ENCODE measurements at regions not wholly inside any gene's neighbourhood (a gene's known extent, or its start where the extent isn't known, plus 50 kb on each side); places are given as distances from the start of the nearest gene placed in this dataset.

- no peak overlapping the region for H3K4me2 ChIP-seq (ENCODE audit: insufficient read depth, low read length, poor library complexity, severe bottlenecking)
- no peaks in the 10 kb centered on the region for H3K27me3 ChIP-seq (ENCODE audit: control insufficient read depth in 3 of 3, insufficient read depth in 3 of 3, low read depth in 1 of 3, low read length in 3 of 3)
- no peaks in the 10 kb centered on the region for H3K9me3 ChIP-seq (replicated peaks in 1 of 2; ENCODE audit: control insufficient read depth in 2 of 2, insufficient read depth in 1 of 2, low read depth in 1 of 2, low read length in 2 of 2)
- H3K4me3 ChIP-seq (ENCODE audit: low read length in 2 of 2): no peak overlapping the region
- no peak overlapping the region for H3K9ac ChIP-seq (ENCODE audit: low read depth, low read length, poor library complexity)
- no peak overlapping the region for H2BK5ac ChIP-seq (ENCODE audit: low read length)
- no peak overlapping the region for H2AK5ac ChIP-seq (ENCODE audit: low read depth, low read length)
- no peak overlapping the region for H2BK120ac ChIP-seq (ENCODE audit: low read depth, low read length)
- no peaks in the 10 kb centered on the region for H3K36me3 ChIP-seq (replicated peaks in 1 of 2; ENCODE audit: control insufficient read depth in 2 of 2, insufficient read depth in 2 of 2, low read length in 2 of 2)
- H2BK12ac ChIP-seq (ENCODE audit: low read length): no peak overlapping the region
- no peak overlapping the region for H3K4ac ChIP-seq (ENCODE audit: low read length)
- H3K23ac ChIP-seq (ENCODE audit: low read depth, low read length, poor library complexity): no peak overlapping the region
- H2BK15ac ChIP-seq (ENCODE audit: low read length): no peak overlapping the region
- WGBS, 2 donors (ENCODE audit: extremely low coverage in 2 of 2, insufficient read length in 2 of 2, insufficient replicate concordance in 1 of 2): no CpG with 5 or more reads among the region's 3 CpGs
- H4K91ac ChIP-seq (ENCODE audit: low read depth, low read length, poor library complexity): no peak overlapping the region
- no peaks in the 10 kb centered on the region for H3K79me1 ChIP-seq (ENCODE audit: low read depth, low read length)
- no peak overlapping the region for H2AFZ ChIP-seq (ENCODE audit: low read length)
- H3K14ac ChIP-seq (ENCODE audit: low read length): no peak overlapping the region
- no peak overlapping the region for H3K18ac ChIP-seq (ENCODE audit: low read length)
- DNase-seq (ENCODE audit: low spot score): no peak
- peaks cover 0 to 4% of the 10 kb centered on the region in 2 donors for H3K4me1 ChIP-seq (ENCODE audit: control insufficient read depth in 2 of 2, insufficient read depth in 1 of 2, low read depth in 1 of 2, low read length in 2 of 2)
- no peak overlapping the region for H4K8ac ChIP-seq (ENCODE audit: low read depth, low read length)
- H3K27ac ChIP-seq (replicated peaks; ENCODE audit: low read length): no peak overlapping the region
Observed at GRCh38 chr5:57802131-57802530, 319.5 kb upstream of the ACTBL2 start.

DNA sequence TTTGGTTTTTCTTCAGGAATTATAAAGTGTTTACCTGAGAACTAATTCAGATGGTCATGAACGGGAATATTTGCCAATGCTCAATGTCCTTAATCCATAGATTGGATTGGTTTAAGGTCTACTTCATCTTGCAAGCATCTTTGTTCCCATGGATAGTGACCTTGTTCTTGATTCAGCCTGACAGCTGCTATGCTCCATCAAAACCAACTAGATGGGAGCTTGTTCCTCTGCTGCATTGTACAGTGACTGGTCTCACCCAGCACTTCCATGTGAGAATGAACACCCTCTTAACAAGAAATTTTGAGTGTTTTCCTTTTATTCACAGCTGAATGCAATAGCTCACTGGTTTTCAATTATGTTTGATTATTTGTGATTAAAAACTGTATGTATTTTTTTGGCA is 312.6 kb upstream of the ACTBL2 start:
- no peak overlapping the region for H2BK15ac ChIP-seq (ENCODE audit: low read length)
- no peaks in the 10 kb centered on the region for H3K9me3 ChIP-seq (replicated peaks in 1 of 2; ENCODE audit: control insufficient read depth in 2 of 2, insufficient read depth in 1 of 2, low read depth in 1 of 2, low read length in 2 of 2)
- no peak overlapping the region for H3K9ac ChIP-seq (ENCODE audit: low read depth, low read length, poor library complexity)
- H3K23ac ChIP-seq (ENCODE audit: low read depth, low read length, poor library complexity): no peak overlapping the region
- H3K4ac ChIP-seq (ENCODE audit: low read length): no peak overlapping the region
- no peak overlapping the region for H3K4me3 ChIP-seq (ENCODE audit: low read length in 2 of 2)
- no peak for DNase-seq (ENCODE audit: low spot score)
- H4K91ac ChIP-seq (ENCODE audit: low read depth, low read length, poor library complexity): no peak overlapping the region
- no peaks in the 10 kb centered on the region for H3K79me1 ChIP-seq (ENCODE audit: low read depth, low read length)
- WGBS, 2 donors (ENCODE audit: extremely low coverage in 2 of 2, insufficient read length in 2 of 2, insufficient replicate concordance in 1 of 2): no CpG with 5 or more reads among the region's 1 CpG
- no peak overlapping the region for H2AFZ ChIP-seq (ENCODE audit: low read length)
- no peaks in the 10 kb centered on the region for H3K36me3 ChIP-seq (replicated peaks in 1 of 2; ENCODE audit: control insufficient read depth in 2 of 2, insufficient read depth in 2 of 2, low read length in 2 of 2)
- no peaks in the 10 kb centered on the region for H3K27me3 ChIP-seq (ENCODE audit: control insufficient read depth in 3 of 3, insufficient read depth in 3 of 3, low read depth in 1 of 3, low read length in 3 of 3)
- H3K27ac ChIP-seq (replicated peaks; ENCODE audit: low read length): no peak overlapping the region
- H3K4me2 ChIP-seq (ENCODE audit: insufficient read depth, low read length, poor library complexity, severe bottlenecking): no peak overlapping the region
- H2BK5ac ChIP-seq (ENCODE audit: low read length): no peak overlapping the region
- H4K8ac ChIP-seq (ENCODE audit: low read depth, low read length): no peak overlapping the region
- no peaks in the 10 kb centered on the region for H3K4me1 ChIP-seq (ENCODE audit: control insufficient read depth in 2 of 2, insufficient read depth in 1 of 2, low read depth in 1 of 2, low read length in 2 of 2)
- H3K18ac ChIP-seq (ENCODE audit: low read length): no peak overlapping the region
- H2BK12ac ChIP-seq (ENCODE audit: low read length): no peak overlapping the region
- no peak overlapping the region for H3K14ac ChIP-seq (ENCODE audit: low read length)
- H2BK120ac ChIP-seq (ENCODE audit: low read depth, low read length): no peak overlapping the region
- H2AK5ac ChIP-seq (ENCODE audit: low read depth, low read length): no peak overlapping the region

GRCh38 chr5:57791875-57792274 is 309.3 kb upstream of the ACTBL2 start:
- Histone ChIP-seq H4K91ac (ENCODE audit: low read depth, low read length, poor library complexity) (no peak overlapping the region), H3K9me3 (replicated peaks in 1 of 2; ENCODE audit: control insufficient read depth in 2 of 2, insufficient read depth in 1 of 2, low read depth in 1 of 2, low read length in 2 of 2) (no peaks in the 10 kb centered on the region), H3K18ac (ENCODE audit: low read length) (no peak overlapping the region), H3K14ac (ENCODE audit: low read length) (no peak overlapping the region), H3K4ac (ENCODE audit: low read length) (no peak overlapping the region), H3K4me3 (ENCODE audit: low read length in 2 of 2) (no peak overlapping the region), H3K23ac (ENCODE audit: low read depth, low read length, poor library complexity) (no peak overlapping the region), H2AK5ac (ENCODE audit: low read depth, low read length) (no peak overlapping the region), H3K36me3 (replicated peaks in 1 of 2; ENCODE audit: control insufficient read depth in 2 of 2, insufficient read depth in 2 of 2, low read length in 2 of 2) (no peaks in the 10 kb centered on the region), H2AFZ (ENCODE audit: low read length) (no peak overlapping the region), H3K79me1 (ENCODE audit: low read depth, low read length) (no peaks in the 10 kb centered on the region), H2BK15ac (ENCODE audit: low read length) (no peak overlapping the region), H3K4me2 (ENCODE audit: insufficient read depth, low read length, poor library complexity, severe bottlenecking) (no peak overlapping the region), H3K9ac (ENCODE audit: low read depth, low read length, poor library complexity) (no peak overlapping the region), H4K8ac (ENCODE audit: low read depth, low read length) (no peak overlapping the region), H3K4me1 (ENCODE audit: control insufficient read depth in 2 of 2, insufficient read depth in 1 of 2, low read depth in 1 of 2, low read length in 2 of 2) (no peaks in the 10 kb centered on the region), H2BK12ac (ENCODE audit: low read length) (no peak overlapping the region), H2BK5ac (ENCODE audit: low read length) (no peak overlapping the region), H2BK120ac (ENCODE audit: low read depth, low read length) (no peak overlapping the region), H3K27ac (replicated peaks; ENCODE audit: low read length) (no peak overlapping the region), H3K27me3 (ENCODE audit: control insufficient read depth in 3 of 3, insufficient read depth in 3 of 3, low read depth in 1 of 3, low read length in 3 of 3) (no peaks in the 10 kb centered on the region)
- no CpG with 5 or more reads among the region's 1 CpG for WGBS, 2 donors (ENCODE audit: extremely low coverage in 2 of 2, insufficient read length in 2 of 2, insufficient replicate concordance in 1 of 2)
- no peak for DNase-seq (ENCODE audit: low spot score)

GRCh38 chr5:57785946-57786345 is 303.3 kb upstream of the ACTBL2 start:
- Histone ChIP-seq H2BK5ac (ENCODE audit: low read length) (no peak overlapping the region), H3K9ac (ENCODE audit: low read depth, low read length, poor library complexity) (no peak overlapping the region), H4K91ac (ENCODE audit: low read depth, low read length, poor library complexity) (no peak overlapping the region), H3K4me2 (ENCODE audit: insufficient read depth, low read length, poor library complexity, severe bottlenecking) (no peak overlapping the region), H3K27me3 (ENCODE audit: control insufficient read depth in 3 of 3, insufficient read depth in 3 of 3, low read depth in 1 of 3, low read length in 3 of 3) (no peaks in the 10 kb centered on the region), H2BK15ac (ENCODE audit: low read length) (no peak overlapping the region), H2AFZ (ENCODE audit: low read length) (no peak overlapping the region), H3K9me3 (replicated peaks in 1 of 2; ENCODE audit: control insufficient read depth in 2 of 2, insufficient read depth in 1 of 2, low read depth in 1 of 2, low read length in 2 of 2) (no peaks in the 10 kb centered on the region), H3K4me1 (ENCODE audit: control insufficient read depth in 2 of 2, insufficient read depth in 1 of 2, low read depth in 1 of 2, low read length in 2 of 2) (no peaks in the 10 kb centered on the region), H3K79me1 (ENCODE audit: low read depth, low read length) (no peaks in the 10 kb centered on the region), H4K8ac (ENCODE audit: low read depth, low read length) (no peak overlapping the region), H3K36me3 (replicated peaks in 1 of 2; ENCODE audit: control insufficient read depth in 2 of 2, insufficient read depth in 2 of 2, low read length in 2 of 2) (no peaks in the 10 kb centered on the region), H3K4me3 (ENCODE audit: low read length in 2 of 2) (no peak overlapping the region), H3K27ac (replicated peaks; ENCODE audit: low read length) (no peak overlapping the region), H2AK5ac (ENCODE audit: low read depth, low read length) (no peak overlapping the region), H3K18ac (ENCODE audit: low read length) (no peak overlapping the region), H3K4ac (ENCODE audit: low read length) (no peak overlapping the region), H2BK12ac (ENCODE audit: low read length) (no peak overlapping the region), H2BK120ac (ENCODE audit: low read depth, low read length) (no peak overlapping the region), H3K14ac (ENCODE audit: low read length) (no peak overlapping the region), H3K23ac (ENCODE audit: low read depth, low read length, poor library complexity) (no peak overlapping the region)
- no CpG with 5 or more reads among the region's 2 CpGs for WGBS, 2 donors (ENCODE audit: extremely low coverage in 2 of 2, insufficient read length in 2 of 2, insufficient replicate concordance in 1 of 2)
- DNase-seq (ENCODE audit: low spot score): no peak

Data from neuronal stem cell (in vitro differentiated cells).